Stimulated activated CD8-positive, alpha-beta memory T cell treated with anti-CD3 and anti-CD28 coated beads, Interleukin-4, amount 100 ng/mL, for 24 hours (primary cell): ENCODE measurements at regions not wholly inside any gene's neighbourhood (a gene's known extent, or its start where the extent isn't known, plus 50 kb on each side); places are given as distances from the start of the nearest gene placed in this dataset.
"Not testable (repeated sequence)": the region's sequence is repeated elsewhere in the genome, so short reads cannot be mapped to it uniquely, and the experiment has no call there.

ENCODE experiments used
- DNase-seq: peaks from one replicate; pipeline ENCODE4 v3.0.0-alpha.2; 2020; ENCODE audit warnings: low read depth

DNA sequence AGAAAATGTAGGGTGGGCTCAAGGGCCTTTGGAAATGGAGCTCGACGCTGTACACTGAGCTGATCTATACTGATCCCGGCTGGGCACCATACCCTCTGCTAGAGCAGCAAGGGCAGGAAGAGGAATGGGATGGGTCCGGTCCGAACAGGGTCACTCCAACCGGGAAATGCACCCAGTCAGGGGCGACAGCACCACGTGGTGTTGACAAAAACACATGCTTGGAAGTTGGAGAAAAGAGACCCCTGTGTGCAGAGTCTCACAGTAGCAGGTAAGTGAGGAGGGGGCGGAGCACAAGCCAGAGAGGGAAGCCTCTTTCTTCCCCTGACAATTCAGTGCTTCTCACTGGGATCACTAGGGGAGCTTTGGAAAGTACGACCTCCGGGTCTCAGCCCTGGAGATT lies 84.1 kb upstream of the ASB18 start:
- no peak for DNase-seq

DNA sequence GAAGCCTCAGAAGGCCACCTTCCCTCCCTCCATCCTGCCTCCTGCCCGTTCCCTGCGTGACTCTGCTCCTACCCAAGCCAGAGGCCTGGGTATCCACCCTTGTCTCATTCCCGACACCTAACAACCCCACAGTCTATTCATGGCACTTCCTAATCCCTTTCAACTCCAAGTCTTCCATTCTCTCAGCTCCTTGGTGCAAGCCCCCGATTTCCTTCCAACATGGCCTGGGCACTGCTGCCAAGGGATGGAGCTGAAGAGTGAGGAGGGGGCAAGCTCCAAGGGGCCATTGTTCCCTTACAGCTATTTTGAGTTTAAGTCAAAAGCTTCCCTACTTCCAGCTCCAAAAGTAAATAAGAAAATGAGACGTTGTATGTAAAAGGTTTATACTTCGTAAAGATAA lies 84.8 kb upstream of the ASB18 start:
- no peak for DNase-seq

DNA sequence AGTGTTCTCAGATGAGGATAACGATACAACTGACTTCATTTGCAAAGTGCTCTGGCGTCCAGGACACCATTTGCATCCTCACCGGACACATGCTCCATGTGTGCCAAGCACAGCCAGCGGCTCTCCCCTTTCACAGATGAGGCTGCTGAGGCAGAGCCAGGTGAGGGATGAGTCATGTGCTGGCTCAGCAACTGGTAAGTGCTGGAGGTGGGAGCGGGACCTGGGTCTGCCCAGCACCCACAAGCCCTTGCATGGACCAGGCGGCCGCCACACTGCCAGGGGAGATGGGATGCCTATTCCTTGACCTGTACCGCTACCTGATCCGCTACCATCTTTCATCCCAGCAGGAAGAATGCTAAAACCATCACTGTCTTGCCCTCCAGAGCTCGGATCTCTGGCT lies 86.2 kb upstream of the ASB18 start:
- DNase-seq: no peak

DNA sequence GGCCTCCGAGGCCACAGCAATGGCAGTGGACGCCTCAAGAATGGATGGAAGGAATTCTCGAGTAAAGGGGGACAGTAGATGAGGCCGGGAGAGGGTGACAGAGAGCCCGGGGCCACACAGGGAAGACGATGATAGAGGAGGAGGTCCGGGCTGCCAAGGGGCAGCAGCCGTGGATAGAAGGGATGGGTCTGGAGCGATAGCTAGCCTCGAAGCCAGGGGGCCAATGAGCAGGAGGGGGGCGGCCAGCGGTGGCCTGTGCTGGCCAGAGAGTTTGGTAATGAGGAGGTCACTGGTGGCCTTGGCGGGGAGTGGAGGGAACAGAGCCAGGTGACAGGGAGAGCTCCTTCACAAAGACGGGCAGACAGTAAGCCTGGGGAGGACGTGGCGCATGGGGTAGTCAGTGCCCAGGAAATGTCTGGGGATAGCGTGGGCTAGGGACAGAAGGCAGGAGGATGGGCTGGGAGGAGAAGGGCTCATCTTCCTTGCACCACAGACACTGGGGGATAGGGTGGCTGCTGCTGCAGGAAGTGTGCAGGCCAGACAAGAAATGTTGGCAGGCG lies 87.8 kb upstream of the ASB18 start:
- no peak for DNase-seq

DNA sequence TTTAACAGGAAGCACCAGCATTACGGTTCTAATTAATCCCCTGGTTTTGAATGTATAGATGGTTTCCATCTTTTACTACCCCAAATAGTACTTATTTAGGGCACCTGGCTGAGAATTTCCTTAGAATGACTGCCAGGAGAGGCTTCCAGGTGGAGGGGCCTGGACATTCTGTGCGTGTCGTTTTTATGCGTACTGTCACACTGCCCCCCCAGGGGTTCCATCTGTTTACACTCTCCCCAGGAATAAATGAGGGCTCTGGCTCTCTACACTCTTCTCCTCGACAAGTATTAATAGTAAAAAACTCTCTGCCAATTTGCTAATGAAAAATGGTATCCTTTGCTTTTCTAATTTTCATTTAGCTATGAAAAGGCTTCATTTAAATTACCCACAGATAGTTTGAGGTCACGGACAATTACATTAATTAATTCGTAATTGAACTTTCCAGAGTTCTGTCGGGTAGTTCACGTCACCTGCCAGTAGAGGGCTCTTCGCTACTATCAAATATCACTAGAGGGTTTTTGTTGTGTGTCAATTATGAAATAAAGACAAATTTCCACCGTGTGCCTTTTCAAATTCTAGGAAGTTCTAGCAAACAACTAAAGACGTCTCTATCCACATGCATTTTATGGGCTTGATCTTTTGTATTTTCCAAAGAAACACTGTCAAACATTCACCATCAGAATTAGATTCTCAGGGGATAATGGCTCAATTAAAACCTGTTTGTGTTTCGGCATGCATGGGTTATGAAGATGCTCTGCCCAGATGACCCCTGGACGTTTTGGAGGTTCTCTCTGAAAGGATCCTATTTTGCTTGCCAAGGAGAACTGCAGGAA lies 88.8 kb upstream of the ASB18 start:
- no peak for DNase-seq

DNA sequence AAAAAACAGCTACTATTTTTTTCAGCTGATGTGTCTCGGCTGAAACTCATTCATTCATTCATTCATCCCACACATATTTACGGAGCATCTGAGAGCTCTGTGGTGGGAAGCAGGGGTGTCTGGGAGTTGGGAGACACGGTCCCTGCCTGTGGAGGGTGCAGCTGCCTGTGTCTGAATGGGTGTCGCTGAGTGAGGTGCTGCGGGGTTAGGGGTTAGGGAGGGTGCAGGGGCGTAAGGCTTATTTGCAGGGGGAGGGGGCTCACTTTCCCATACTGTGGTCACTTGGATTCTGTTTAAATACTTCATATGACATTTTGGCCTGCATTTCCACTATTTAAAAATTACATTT lies 89.4 kb upstream of the ASB18 start:
- no peak for DNase-seq

DNA sequence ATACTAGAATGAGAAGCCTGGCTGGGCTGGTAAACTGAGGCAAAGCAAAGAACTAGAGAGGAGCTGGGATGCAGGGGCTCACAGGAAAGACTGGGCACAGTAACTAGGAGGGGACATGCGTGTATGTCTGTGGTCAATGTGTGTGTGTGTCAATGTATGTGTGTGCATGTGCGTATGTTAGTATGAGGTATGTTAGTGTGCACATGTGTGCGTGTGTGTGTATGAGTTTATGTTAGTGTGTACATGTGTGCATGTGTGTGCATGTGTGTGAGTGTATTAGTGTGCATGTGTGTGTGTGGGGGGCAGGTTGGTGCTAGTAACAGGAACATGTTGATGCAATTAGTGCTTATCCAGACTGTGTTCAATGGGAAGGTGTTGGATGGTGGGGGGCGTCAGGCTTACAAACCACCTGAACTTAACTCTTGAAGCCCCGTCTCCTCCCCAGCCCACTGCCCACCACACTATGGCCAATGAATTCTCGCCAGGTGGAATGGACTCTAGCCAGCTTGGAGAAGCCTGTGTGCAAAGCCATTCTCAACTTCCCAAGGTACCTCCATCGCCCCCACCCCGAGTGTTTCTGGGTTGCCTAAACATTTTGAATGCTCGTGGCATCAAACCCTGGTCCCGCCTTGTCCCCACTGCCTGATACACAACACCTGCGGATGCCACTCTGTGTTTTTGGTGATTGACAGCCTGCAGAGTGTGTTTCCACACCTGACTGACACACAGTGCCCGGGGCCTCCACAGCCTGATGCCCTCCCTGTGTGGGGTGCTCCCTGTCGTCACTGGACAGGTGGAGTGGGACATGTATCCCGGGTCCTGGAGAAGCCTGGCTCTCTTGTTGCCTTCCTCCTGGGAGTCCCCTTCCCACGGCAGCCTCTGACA lies 90.1 kb upstream of the ASB18 start:
- DNase-seq: no peak

DNA sequence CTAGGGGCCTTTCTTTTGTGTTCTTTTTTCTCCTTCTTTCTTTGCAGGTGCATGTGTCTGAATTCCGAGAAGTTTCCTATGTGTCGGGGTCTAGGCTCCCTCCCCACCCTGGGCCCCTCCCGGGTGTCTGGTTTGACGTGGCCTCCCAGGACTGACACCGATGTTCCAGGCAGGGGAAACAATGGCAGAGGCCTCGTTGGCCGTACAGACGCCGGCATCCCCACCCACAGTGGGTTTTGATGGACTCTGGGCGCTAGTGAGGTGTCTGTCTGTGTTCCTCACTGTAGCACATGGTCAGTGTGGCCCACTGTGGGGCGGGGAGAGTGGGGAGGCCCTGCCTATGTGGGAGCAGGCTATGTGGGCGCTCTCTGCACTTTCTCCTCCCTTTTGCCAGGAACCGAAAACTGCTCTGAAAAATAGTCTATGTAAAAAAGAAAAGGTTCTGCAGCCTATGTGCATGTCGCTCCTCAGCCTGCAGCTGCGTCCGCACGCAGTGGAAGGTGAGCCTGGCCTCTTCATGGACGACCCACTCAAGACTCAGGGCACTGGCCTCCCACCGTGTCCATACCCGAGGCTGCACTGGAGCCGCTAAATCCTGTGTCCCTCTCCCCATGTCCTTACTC lies 90.9 kb upstream of the ASB18 start:
- DNase-seq: no peak

DNA sequence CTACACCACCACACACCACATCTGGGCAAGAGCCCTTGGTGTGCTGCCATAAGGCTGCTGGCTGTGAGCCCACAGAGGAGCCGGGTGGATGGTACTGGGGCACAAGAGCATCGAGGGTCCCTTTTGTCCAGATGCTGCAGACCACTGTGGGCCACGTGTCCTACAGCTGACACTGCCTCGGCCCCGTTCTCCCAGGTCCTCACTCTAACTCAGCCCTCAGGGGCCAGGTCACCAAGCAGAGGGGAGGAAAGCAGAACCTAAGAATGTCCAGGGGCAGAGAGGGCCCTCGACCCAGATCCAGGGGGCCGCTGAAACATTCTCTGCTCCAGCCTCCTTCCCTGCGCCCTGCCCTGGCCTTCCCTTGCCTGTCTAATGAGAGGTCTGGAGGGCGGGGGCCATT lies 91.7 kb upstream of the ASB18 start:
- DNase-seq: no peak

DNA sequence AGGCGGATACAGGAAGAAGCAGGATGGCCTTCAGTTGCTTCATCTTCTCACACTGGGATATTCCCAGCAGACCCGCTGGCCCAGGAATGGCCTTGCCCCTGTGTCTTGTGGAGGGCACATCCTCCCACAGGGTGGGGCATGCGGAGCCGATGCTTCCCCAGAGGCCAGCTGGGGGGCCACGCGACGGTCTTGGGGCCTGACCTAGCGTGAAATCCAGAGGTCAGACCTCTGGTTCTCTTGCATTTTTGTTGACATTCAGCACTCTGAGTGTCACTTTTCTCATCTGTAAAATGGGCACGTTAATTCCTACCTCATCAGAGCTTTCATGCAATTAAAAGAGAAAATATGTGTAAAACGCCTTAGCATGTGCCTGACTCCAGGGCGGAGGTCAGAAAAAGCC lies 92.1 kb upstream of the ASB18 start:
- not testable (repeated sequence) for DNase-seq

DNA sequence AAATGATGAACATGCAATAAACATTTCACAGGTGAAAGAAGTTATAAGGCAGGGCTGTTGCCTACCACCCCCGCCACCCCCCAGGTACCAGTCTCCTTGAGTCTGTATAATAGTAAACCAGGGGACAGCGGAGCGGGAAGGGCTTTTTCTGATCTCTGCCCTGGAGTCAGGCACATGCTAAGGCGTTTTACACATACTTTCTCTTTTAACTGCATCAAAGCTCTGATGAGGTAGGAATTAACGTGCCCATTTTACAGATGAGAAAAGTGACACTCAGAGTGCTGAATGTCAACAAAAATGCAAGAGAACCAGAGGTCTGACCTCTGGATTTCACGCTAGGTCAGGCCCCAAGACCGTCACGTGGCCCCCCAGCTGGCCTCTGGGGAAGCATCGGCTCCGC lies 94.3 kb upstream of the ASB18 start:
- not testable (repeated sequence) for DNase-seq

DNA sequence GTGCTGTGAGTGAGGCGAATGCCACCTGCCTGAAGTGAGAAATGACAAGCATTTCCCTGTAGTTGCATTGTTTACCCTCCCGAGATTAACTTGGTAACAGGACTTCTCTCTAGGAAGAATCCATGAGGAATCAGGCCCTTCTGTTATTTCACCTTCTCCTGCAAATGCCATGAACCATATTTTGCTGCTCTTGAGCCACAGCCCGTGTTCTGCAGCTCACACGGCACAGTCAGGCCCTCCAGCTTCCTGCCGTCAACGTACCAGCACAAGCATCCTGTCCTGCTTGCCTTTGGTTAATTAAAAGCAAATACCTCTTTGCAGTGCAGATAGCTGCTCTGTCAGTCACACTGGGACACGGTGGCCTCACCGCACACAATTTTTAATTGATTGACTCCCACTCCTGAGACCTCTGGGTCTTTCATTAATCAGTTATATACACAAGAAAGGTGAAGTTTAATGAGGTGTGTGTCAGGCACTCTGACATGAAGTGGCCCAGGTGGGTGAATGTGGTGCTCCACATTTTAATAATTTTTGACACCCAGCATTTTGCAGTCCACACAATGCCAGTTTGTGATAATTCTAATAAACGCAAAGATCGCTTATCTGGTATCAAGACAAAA lies 95.3 kb upstream of the ASB18 start:
- no peak for DNase-seq

DNA sequence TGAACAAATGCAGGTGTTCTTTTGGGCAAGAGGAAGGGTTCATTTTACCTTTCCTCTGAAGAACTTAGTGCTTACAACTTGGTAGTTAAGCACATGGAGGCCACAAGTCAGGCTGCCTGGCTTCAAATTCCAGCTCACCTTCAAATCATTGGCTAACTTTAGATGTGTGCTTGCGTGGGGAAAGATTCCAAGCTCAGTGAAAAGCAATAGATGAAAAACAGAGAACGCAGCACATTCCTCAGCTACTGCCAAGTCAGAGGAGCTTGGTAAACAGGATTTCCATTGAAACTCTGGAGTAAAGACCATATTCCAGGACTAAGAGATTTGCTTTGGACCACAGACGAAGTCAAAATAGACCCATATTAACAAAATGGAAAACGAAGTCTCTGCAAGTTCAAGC lies 96.3 kb upstream of the ASB18 start:
- no peak for DNase-seq

DNA sequence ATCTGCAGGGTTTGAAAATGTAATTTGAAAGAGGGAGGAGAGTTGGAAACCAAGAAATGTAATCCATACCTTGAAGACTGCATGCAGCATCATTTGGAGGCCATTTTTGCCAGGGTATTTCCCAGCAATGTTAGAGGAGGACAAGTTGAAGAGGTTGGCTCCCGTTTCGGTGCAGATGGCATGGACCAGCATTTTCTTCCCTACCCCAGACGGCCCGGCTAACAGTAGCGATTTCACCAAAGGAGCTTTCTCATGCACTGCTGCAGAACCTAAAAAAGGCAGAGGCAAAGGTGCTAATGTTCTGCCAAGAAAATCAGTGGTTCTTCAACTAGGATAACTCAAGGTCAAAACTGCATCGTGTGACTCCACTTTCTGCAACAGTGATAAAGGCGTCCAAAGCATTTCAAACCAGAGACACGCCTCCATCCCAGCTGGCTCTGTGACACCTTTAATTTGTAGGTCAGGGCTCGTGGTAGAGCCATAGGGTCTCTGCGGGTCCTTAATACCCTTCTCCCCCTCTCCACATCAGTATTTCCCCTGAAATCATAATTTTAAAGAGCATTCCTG lies 99.6 kb upstream of the ASB18 start:
- no peak for DNase-seq

DNA sequence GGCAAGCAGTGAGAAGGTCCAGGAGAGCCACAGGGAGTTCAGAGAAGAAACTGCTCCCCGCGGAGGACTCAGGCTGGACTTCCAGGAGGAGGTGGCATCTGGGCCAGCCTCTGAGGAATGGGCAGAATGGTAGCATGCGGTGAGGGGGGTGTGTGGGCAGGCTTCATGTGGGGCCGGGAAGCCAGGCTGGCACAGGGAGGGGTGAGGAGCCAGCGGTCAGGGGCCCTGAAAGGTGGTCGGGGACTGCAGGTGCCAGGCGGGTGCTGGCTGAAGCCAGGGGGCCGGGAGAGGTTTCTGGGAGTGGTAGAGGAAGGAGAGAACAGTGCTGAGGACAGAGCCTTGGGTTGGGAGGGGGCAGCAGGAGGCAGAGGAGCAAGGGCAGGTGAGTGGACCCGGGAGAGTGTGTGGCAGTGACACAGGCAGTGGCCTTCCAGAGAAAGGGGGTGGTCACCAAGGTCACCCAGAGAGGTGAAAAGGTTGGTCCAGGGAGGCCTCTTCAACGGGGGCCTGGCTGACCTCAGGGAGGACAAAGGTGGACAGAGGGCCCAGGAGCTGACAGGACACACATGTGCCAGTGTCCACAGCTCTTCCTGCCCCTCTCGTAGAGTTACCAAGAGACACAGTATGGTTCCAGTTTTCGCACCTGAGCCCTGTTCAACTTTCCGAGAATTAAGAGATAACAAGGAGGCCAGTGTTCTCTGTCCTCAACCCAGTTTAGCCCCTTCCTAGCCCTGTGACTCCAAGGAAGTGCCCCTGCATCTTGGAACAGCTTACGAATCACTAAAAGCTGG lies 101.2 kb upstream of the ASB18 start:
- DNase-seq: no peak

DNA sequence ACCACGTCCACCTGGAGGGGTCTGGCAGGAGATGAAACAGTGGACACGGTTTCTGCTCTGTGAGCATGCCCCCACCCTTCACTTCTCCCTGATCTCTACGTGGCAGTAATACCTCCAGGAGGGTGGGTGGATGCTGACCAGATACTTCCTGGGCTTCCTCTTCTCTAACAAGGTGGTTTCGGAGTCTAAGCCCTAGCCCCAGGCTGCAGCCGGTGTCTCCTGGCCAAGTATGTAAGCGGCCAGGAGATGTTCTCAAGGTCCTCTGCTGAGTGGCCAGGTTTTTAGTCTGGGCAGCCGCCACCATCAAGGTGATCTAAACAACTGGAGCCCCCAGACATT lies 101.8 kb upstream of the ASB18 start:
- no peak for DNase-seq

DNA sequence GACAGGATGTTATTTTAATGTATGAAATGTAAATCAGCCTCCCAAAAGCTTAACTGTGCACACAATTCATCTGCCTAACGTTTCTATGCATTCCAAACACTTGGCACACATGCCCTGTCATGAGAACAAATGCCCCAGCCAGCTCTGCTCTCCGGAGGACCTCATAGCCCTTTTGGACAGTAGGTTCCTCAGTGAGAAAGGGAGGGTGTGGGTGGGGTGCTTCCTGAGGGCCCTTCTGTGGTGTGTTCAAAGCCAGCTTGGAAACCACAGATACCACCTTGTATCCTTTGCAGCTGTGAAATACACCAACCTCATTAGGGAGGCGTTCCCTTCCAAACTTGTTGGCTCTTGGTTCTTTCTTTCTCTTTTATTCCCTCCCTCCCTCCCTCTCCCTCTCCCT lies 102.2 kb upstream of the ASB18 start:
- no peak for DNase-seq

DNA sequence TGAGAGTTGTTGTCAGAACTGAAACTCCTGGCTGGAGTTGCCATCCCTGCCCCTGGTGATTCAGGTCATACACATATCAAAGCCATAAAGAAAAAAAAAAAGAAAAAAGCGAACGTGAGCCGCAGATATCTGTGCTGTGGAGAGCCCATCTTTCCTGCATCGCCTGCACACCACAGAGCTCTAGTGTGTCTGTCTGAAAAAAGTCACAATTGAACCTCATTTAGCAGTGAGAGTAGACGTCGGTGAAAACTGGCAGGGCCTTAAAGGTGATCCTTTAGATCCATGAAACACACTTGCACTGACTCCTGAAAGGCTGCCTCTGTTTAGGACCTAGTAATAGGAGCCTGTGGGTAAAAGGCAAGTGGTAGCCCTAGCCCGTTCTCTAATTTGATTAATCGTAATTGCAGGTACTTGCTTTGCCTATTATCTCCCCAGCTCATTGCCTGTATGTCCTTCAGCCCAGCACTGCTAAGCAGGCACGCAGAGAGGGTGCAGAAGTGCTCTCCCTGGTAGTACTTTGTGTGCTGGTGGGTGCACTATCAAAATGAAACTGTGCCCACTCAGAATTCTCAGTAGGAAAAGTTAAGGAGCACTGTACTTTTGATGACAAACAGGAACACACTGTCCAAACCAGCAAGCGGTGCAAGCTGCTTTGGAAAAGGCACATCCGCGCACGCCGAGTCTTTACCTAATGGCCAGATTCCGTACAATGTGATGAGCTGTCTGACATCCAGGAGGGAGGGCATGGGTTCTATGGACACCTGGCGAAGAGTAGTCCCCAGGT lies 103.5 kb upstream of the ASB18 start:
- DNase-seq: no peak

DNA sequence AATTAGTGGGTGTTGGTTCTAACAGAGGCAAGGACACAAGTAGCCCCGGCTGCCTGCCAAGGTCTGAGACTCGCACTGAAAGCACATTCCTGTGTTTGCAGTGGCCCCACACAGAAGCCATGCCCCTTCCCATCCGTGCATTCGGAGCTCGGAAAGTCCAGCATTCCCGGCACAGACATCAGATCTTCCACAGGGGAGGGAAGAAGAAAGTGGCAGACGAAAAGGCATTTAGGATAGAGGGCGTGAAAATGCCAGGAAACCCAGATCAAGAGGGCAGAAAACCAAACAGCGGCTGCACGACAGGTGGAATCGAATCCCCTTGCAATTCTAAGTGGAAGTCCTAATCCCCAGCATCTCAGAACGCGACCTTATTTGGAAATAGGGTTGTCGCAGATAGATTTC lies 105.5 kb upstream of the ASB18 start:
- DNase-seq: no peak

DNA sequence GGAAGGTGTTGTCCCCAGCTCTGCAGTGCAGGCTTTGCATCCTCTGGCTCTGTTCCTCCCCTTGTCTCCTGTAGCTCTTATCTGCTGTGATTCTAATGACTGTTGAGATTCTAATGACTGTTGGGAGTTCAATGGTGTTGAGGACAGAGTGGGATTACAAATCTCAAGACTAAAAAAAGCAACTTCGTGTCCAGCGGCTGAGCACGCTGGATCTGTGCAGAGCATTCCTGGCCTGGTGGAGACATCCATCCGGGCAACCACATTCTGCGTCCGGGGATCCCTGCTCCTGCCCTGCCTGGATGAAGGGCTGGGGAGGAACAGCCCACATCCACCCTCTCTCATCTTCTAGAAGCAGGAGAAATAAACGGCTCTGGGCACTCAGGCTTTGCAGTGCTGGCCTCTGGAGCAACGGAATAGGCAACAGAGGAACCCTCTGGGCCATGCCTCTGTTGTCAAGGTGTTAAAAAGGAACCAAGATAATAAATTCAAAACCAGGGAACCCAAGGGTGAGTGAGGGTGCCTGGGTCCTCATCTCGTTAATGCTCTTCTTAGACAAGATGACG lies 106.7 kb upstream of the ASB18 start:
- DNase-seq: no peak
